ENCODE measurements at regions not wholly inside any gene's neighbourhood (a gene's known extent, or its start where the extent isn't known, plus 50 kb on each side); places are given as distances from the start of the nearest gene placed in this dataset.

- Histone ChIP-seq H3K27ac (no peak overlapping the region), H3K36me3 (no peaks in the 10 kb centered on the region), H3K4me2 (no peak overlapping the region), H3K4me3 (no peak overlapping the region), H3K27me3 (no peaks in the 10 kb centered on the region), H4K20me1 (no peaks in the 10 kb centered on the region), H3K4me1 (no peaks in the 10 kb centered on the region), H3K9ac (no peak overlapping the region), H3K9me3 (no peaks in the 10 kb centered on the region)
- no peak for TF ChIP-seq Cebpa-rat (IDR thresholded peaks at IDR 0.05)
Measured at GRCh38 chr16:54645345-54645744, 285.3 kb upstream of the IRX5 start.

- no peak overlapping the region for H3K9ac ChIP-seq
- no peaks in the 10 kb centered on the region for H3K9me3 ChIP-seq
- no peaks in the 10 kb centered on the region for H3K27me3 ChIP-seq
- H3K4me1 ChIP-seq: peaks cover 7% of the 10 kb centered on the region
- H3K4me3 ChIP-seq: no peak overlapping the region
- no peaks in the 10 kb centered on the region for H3K36me3 ChIP-seq
- peak overlapping the region; percentile 47 for H3K4me2 ChIP-seq
- H3K27ac ChIP-seq: no peak overlapping the region
- H4K20me1 ChIP-seq: no peaks in the 10 kb centered on the region
- no peak for TF ChIP-seq Cebpa-rat (IDR thresholded peaks at IDR 0.05)
Measured at GRCh38 chr16:54636221-54636793, 294.4 kb upstream of the IRX5 start.

GRCh38 chr16:54633943-54634362 is 296.7 kb upstream of the IRX5 start:
- Histone ChIP-seq H3K4me1 (peaks cover 7% of the 10 kb centered on the region), H3K9ac (no peak overlapping the region), H3K27ac (no peak overlapping the region), H3K27me3 (no peaks in the 10 kb centered on the region), H4K20me1 (no peaks in the 10 kb centered on the region), H3K9me3 (no peaks in the 10 kb centered on the region), H3K4me2 (no peak overlapping the region), H3K4me3 (no peak overlapping the region), H3K36me3 (no peaks in the 10 kb centered on the region)
- no peak for TF ChIP-seq Cebpa-rat (IDR thresholded peaks at IDR 0.05)

GRCh38 chr16:54632322-54633220 is 298.1 kb upstream of the IRX5 start:
- H3K4me3 ChIP-seq: no peak overlapping the region
- H3K4me2 ChIP-seq: no peak overlapping the region
- H3K4me1 ChIP-seq: peaks cover 14% of the 10 kb centered on the region
- H4K20me1 ChIP-seq: no peaks in the 10 kb centered on the region
- no peaks in the 10 kb centered on the region for H3K9me3 ChIP-seq
- TF ChIP-seq Cebpa-rat (IDR thresholded peaks at IDR 0.05): no peak
- no peaks in the 10 kb centered on the region for H3K36me3 ChIP-seq
- H3K9ac ChIP-seq: no peak overlapping the region
- no peak overlapping the region for H3K27ac ChIP-seq
- no peaks in the 10 kb centered on the region for H3K27me3 ChIP-seq

GRCh38 chr16:54631782-54632181 is 298.9 kb upstream of the IRX5 start:
- Histone ChIP-seq H3K9me3 (no peaks in the 10 kb centered on the region), H4K20me1 (no peaks in the 10 kb centered on the region), H3K4me3 (no peak overlapping the region), H3K36me3 (no peaks in the 10 kb centered on the region), H3K27me3 (no peaks in the 10 kb centered on the region), H3K9ac (no peak overlapping the region), H3K4me2 (no peak overlapping the region), H3K4me1 (peaks cover 22% of the 10 kb centered on the region), H3K27ac (no peak overlapping the region)
- no peak for TF ChIP-seq Cebpa-rat (IDR thresholded peaks at IDR 0.05)

GRCh38 chr16:54630284-54630967 is 300.2 kb upstream of the IRX5 start:
- Histone ChIP-seq H3K9ac (no peak overlapping the region), H3K27ac (no peak overlapping the region), H3K4me1 (peaks cover 16% of the 10 kb centered on the region), H3K4me3 (no peak overlapping the region), H3K27me3 (no peaks in the 10 kb centered on the region), H3K9me3 (no peaks in the 10 kb centered on the region), H3K4me2 (no peak overlapping the region), H4K20me1 (no peaks in the 10 kb centered on the region), H3K36me3 (no peaks in the 10 kb centered on the region)
- no peak for TF ChIP-seq Cebpa-rat (IDR thresholded peaks at IDR 0.05)

GRCh38 chr16:54628796-54629625 is 301.7 kb upstream of the IRX5 start:
- no peaks in the 10 kb centered on the region for H3K27me3 ChIP-seq
- no peak overlapping the region for H3K4me2 ChIP-seq
- peaks cover 16% of the 10 kb centered on the region for H3K4me1 ChIP-seq
- H3K9me3 ChIP-seq: no peaks in the 10 kb centered on the region
- H3K36me3 ChIP-seq: no peaks in the 10 kb centered on the region
- TF ChIP-seq Cebpa-rat (IDR thresholded peaks at IDR 0.05): no peak
- H3K9ac ChIP-seq: no peak overlapping the region
- no peaks in the 10 kb centered on the region for H4K20me1 ChIP-seq
- no peak overlapping the region for H3K4me3 ChIP-seq
- no peak overlapping the region for H3K27ac ChIP-seq

GRCh38 chr16:54627616-54628015 is 303.0 kb upstream of the IRX5 start:
- Histone ChIP-seq H3K27me3 (no peaks in the 10 kb centered on the region), H4K20me1 (no peaks in the 10 kb centered on the region), H3K9me3 (no peaks in the 10 kb centered on the region), H3K9ac (no peak overlapping the region), H3K36me3 (no peaks in the 10 kb centered on the region), H3K4me2 (peak overlapping the region; percentile 71), H3K4me3 (no peak overlapping the region), H3K27ac (no peak overlapping the region), H3K4me1 (peaks cover 16% of the 10 kb centered on the region)
- no peak for TF ChIP-seq Cebpa-rat (IDR thresholded peaks at IDR 0.05)

- H4K20me1 ChIP-seq: no peaks in the 10 kb centered on the region
- no peak overlapping the region for H3K4me2 ChIP-seq
- no peaks in the 10 kb centered on the region for H3K36me3 ChIP-seq
- H3K27ac ChIP-seq: no peak overlapping the region
- H3K4me3 ChIP-seq: no peak overlapping the region
- no peaks in the 10 kb centered on the region for H3K9me3 ChIP-seq
- peaks cover 16% of the 10 kb centered on the region for H3K4me1 ChIP-seq
- no peaks in the 10 kb centered on the region for H3K27me3 ChIP-seq
- no peak overlapping the region for H3K9ac ChIP-seq
- TF ChIP-seq Cebpa-rat (IDR thresholded peaks at IDR 0.05): no peak
Measured at GRCh38 chr16:54623636-54624035, 307.0 kb upstream of the IRX5 start.

Data from BLaER1 (cell line).